ENCODE measurements at regions not wholly inside any gene's neighbourhood (a gene's known extent, or its start where the extent isn't known, plus 50 kb on each side); places are given as distances from the start of the nearest gene placed in this dataset.

DNA sequence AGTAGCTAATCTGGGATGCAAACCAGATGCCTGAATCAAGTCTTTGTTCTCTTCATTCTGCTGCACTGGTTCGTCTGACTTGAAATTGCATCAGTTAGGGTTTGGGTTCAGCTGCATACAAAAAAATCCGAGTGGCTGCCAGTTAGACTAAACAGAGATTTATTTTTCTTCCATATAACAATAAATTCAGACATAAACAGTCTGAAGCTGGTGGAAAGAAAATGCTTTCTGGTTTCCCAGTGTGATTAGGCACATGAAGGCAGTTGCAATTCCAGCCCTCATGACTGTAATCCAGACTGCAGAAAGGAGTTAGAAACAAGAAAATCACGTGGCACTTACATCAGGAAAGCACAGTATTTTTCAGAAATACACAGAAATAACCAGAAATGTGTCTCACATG lies 930.7 kb downstream of the MCTP2 start:
- TF ChIP-seq, protein P1, sequence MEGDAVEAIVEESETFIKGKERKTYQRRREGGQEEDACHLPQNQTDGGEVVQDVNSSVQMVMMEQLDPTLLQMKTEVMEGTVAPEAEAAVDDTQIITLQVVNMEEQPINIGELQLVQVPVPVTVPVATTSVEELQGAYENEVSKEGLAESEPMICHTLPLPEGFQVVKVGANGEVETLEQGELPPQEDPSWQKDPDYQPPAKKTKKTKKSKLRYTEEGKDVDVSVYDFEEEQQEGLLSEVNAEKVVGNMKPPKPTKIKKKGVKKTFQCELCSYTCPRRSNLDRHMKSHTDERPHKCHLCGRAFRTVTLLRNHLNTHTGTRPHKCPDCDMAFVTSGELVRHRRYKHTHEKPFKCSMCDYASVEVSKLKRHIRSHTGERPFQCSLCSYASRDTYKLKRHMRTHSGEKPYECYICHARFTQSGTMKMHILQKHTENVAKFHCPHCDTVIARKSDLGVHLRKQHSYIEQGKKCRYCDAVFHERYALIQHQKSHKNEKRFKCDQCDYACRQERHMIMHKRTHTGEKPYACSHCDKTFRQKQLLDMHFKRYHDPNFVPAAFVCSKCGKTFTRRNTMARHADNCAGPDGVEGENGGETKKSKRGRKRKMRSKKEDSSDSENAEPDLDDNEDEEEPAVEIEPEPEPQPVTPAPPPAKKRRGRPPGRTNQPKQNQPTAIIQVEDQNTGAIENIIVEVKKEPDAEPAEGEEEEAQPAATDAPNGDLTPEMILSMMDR (IDR thresholded peaks at IDR 0.05), result no peak
- Histone ChIP-seq H3K9me3 (no peaks in the 10 kb centered on the region), H3K4me3 (no peak overlapping the region), H3K27ac (no peak overlapping the region), H3K27me3 (ENCODE audit: low read depth) (no peaks in the 10 kb centered on the region), H3K4me1 (no peaks in the 10 kb centered on the region), H3K36me3 (no peaks in the 10 kb centered on the region)
- DNase-seq, result no peak
- intact Hi-C loops (cut with DNase I), result no loop called here
- ATAC-seq, result no peak

- Histone ChIP-seq H3K36me3 (no peaks in the 10 kb centered on the region), H3K9me3 (no peaks in the 10 kb centered on the region), H3K4me1 (no peaks in the 10 kb centered on the region), H3K27me3 (ENCODE audit: low read depth) (no peaks in the 10 kb centered on the region), H3K27ac (no peak overlapping the region), H3K4me3 (no peak overlapping the region)
- no peak for ATAC-seq
- DNase-seq, result no peak
- intact Hi-C loops (cut with DNase I), result no loop called here
- TF ChIP-seq, protein P1 (IDR thresholded peaks at IDR 0.05), result no peak
Measured at GRCh38 chr15:95162531-95162930, 931.2 kb downstream of the MCTP2 start.

DNA sequence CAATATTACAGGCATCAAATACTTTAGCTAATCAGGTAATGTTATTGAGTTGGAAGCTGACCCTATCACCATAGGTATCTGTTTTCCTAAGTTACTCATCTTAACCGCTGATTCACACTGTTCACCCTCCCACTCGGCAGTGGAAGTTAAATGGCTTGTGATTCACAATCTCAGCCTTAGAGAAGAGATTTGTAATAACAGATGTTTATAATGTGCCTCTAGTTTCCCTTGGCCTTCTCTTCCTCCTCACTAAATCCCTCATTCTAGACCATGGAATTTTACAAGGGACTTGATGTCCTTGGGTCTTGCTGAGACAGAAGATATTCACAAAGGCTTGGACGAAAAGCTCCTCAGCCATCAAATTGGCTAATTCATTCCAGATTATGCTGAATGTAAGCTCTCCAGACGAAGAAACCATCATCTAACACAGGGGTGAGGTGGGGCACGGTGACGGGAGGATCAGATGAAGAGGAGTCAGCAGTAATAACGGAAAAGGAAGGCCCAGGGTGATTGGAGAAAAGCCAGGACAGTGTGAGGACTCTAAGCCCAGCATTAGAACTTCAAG lies 931.7 kb downstream of the MCTP2 start:
- no peaks in the 10 kb centered on the region for H3K36me3 ChIP-seq
- no peak overlapping the region for H3K27ac ChIP-seq
- no peaks in the 10 kb centered on the region for H3K9me3 ChIP-seq
- H3K27me3 ChIP-seq (ENCODE audit: low read depth), result no peaks in the 10 kb centered on the region
- DNase-seq, result no peak
- ATAC-seq, result no peak
- H3K4me1 ChIP-seq, result no peaks in the 10 kb centered on the region
- TF ChIP-seq, protein P1 (IDR thresholded peaks at IDR 0.05), result no peak
- no peak overlapping the region for H3K4me3 ChIP-seq
- intact Hi-C loops (cut with DNase I), result no loop called here

- Histone ChIP-seq H3K9me3 (no peaks in the 10 kb centered on the region), H3K27me3 (ENCODE audit: low read depth) (no peaks in the 10 kb centered on the region), H3K36me3 (no peaks in the 10 kb centered on the region), H3K27ac (no peak overlapping the region), H3K4me1 (no peaks in the 10 kb centered on the region), H3K4me3 (no peak overlapping the region)
- intact Hi-C loops (cut with DNase I), result no loop called here
- DNase-seq, result no peak
- TF ChIP-seq, protein P1 (IDR thresholded peaks at IDR 0.05), result no peak
- ATAC-seq, result no peak
Measured at GRCh38 chr15:95168152-95168551, 936.8 kb downstream of the MCTP2 start.

GRCh38 chr15:95168951-95169431 lies 937.6 kb downstream of the MCTP2 start:
- intact Hi-C loops (cut with DNase I), result no loop called here
- Histone ChIP-seq H3K27ac (no peak overlapping the region), H3K27me3 (ENCODE audit: low read depth) (no peaks in the 10 kb centered on the region), H3K4me3 (no peak overlapping the region), H3K4me1 (no peaks in the 10 kb centered on the region), H3K36me3 (no peaks in the 10 kb centered on the region), H3K9me3 (no peaks in the 10 kb centered on the region)
- TF ChIP-seq, protein P1 (IDR thresholded peaks at IDR 0.05), result no peak
- no peak for DNase-seq
- no peak for ATAC-seq

Measured in lower lobe of right lung (tissue), 2 donors.